ENCODE measurements at regions not wholly inside any gene's neighbourhood (a gene's known extent, or its start where the extent isn't known, plus 50 kb on each side); places are given as distances from the start of the nearest gene placed in this dataset.

GRCh38 chr11:105211806-105212554 lies 72.4 kb upstream of the CARD18 start:
- H3K36me3 Mint-ChIP-seq = no peaks in the 10 kb centered on the region
- H3K9me3 Mint-ChIP-seq = no peaks in the 10 kb centered on the region
- no peaks in the 10 kb centered on the region for H3K4me1 Mint-ChIP-seq
- no peak for DNase-seq (ENCODE audit: low spot score in 2 of 2)
- H3K27ac Mint-ChIP-seq = no peak overlapping the region
- no peak for ATAC-seq
- no peak overlapping the region for H3K4me3 Mint-ChIP-seq

DNA sequence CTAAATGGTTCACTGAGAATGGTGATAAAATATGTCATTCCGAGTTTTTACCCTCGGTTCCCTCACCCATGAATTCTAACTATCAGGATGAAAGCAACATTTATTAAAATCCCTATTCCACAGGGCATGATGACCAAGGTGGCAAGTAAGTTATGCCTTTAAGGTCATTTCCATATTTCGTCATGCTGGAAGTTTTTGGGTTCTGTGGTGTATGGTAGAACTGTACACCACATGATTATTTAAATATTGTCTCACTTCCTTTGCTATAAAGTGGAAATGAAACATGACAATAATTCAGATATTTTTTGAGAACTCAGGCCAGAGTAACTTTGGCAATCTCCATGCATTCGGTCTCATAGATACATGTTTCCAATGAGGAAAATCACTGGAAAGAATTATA lies 68.5 kb upstream of the CARD18 start:
- H3K36me3 Mint-ChIP-seq = no peaks in the 10 kb centered on the region
- H3K27ac Mint-ChIP-seq = no peak overlapping the region
- DNase-seq (ENCODE audit: low spot score in 2 of 2) = no peak
- H3K9me3 Mint-ChIP-seq = no peaks in the 10 kb centered on the region
- H3K4me1 Mint-ChIP-seq = peaks cover 1% of the 10 kb centered on the region
- no peak overlapping the region for H3K4me3 Mint-ChIP-seq
- ATAC-seq = no peak

DNA sequence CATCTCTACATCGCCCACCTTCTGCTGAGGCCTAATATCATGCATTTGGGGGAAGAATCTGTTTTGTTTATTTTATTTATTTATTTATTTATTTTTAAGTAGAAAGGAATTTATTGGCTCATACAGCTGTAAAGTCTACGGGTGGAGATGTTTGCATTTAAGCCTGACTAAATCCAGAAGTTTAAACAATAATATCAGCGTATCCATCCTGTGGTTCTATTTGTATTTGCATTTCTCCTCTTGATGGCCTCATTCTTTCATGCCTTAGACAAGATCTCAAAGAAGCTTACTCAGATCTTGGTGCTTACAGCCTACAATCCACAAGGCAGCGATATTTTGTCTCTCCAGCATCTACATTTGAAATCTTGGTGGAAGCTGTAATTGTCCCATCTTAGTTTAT lies 67.1 kb upstream of the CARD18 start:
- peaks cover 9% of the 10 kb centered on the region for H3K4me1 Mint-ChIP-seq
- no peaks in the 10 kb centered on the region for H3K36me3 Mint-ChIP-seq
- H3K27ac Mint-ChIP-seq = no peak overlapping the region
- no peaks in the 10 kb centered on the region for H3K9me3 Mint-ChIP-seq
- no peak overlapping the region for H3K4me3 Mint-ChIP-seq
- DNase-seq (ENCODE audit: low spot score in 2 of 2) = no peak
- ATAC-seq = no peak

GRCh38 chr11:105204636-105205035 lies 65.1 kb upstream of the CARD18 start:
- no peak for DNase-seq (ENCODE audit: low spot score in 2 of 2)
- Mint-ChIP-seq H3K4me3 (no peak overlapping the region), H3K9me3 (no peaks in the 10 kb centered on the region), H3K4me1 (peaks cover 9% of the 10 kb centered on the region), H3K36me3 (no peaks in the 10 kb centered on the region), H3K27ac (no peak overlapping the region)
- no peak for ATAC-seq

- Mint-ChIP-seq H3K36me3 (no peaks in the 10 kb centered on the region), H3K4me1 (peaks cover 9% of the 10 kb centered on the region), H3K4me3 (no peak overlapping the region), H3K27ac (no peak overlapping the region), H3K9me3 (no peaks in the 10 kb centered on the region)
- ATAC-seq = no peak
- no peak for DNase-seq (ENCODE audit: low spot score in 2 of 2)
Measured at GRCh38 chr11:105203569-105204240, 64.1 kb upstream of the CARD18 start.

DNA sequence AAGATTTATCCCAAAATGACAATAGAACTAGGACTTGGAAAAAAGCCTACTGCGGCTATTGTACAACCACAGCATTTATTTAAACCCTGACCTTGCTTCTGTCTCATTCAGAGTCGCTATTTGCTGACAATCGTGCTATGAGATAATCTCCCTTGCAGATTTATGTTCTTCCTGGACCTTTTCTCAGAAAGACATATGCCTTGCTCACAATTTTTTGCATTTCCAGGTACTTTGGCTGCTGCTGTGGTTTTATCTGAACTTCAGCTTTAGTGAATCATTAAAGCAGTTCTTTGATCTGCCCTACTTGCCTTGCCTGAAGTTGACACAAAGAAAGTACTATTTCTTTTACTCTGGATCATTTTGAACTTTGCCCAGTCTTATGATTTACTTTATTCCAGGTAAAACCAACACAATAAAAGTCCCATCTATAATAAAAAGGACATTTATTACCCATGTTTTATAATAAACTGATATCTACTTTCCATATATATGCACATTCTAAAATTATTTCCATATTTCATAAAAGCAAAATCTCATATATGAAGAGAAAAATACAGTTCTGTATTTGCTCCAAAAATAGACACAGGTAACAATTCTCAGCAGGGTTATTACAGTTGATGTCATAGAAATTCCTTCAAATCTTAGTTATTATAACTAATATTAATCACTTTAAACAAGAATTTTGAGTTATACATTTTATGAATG lies 63.4 kb upstream of the CARD18 start:
- ATAC-seq = peak; percentile 76
- H3K4me3 Mint-ChIP-seq = no peak overlapping the region
- no peak for DNase-seq (ENCODE audit: low spot score in 2 of 2)
- H3K9me3 Mint-ChIP-seq = no peaks in the 10 kb centered on the region
- H3K4me1 Mint-ChIP-seq = peaks cover 9% of the 10 kb centered on the region
- no peaks in the 10 kb centered on the region for H3K36me3 Mint-ChIP-seq
- H3K27ac Mint-ChIP-seq = no peak overlapping the region

GRCh38 chr11:105202422-105202821 lies 62.9 kb upstream of the CARD18 start:
- no peaks in the 10 kb centered on the region for H3K36me3 Mint-ChIP-seq
- H3K9me3 Mint-ChIP-seq = no peaks in the 10 kb centered on the region
- DNase-seq (ENCODE audit: low spot score in 2 of 2) (no peak), ATAC-seq (peak; percentile 49)
- no peak overlapping the region for H3K27ac Mint-ChIP-seq
- H3K4me1 Mint-ChIP-seq = peaks cover 9% of the 10 kb centered on the region
- H3K4me3 Mint-ChIP-seq = no peak overlapping the region

DNA sequence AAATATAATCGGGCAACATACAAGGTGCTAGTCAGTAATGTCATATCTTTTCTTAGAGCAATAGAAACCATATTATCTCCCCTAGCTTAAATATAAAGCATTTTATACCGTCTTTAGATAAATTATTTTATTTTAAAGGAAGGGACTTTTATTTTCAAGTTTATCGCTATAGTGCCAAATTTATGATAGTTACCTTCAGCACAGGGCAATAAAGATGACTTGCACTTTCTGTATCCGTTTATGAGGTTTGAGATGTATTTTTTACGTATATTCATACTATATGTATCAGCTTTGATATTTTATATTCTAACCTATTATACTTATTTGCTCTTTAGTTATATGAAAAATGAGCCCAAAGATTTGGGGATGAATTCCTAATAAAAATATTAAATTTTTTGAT lies 61.6 kb upstream of the CARD18 start:
- H3K4me1 Mint-ChIP-seq = peaks cover 9% of the 10 kb centered on the region
- DNase-seq (ENCODE audit: low spot score in 2 of 2) (no peak), ATAC-seq (no peak)
- no peak overlapping the region for H3K27ac Mint-ChIP-seq
- no peak overlapping the region for H3K4me3 Mint-ChIP-seq
- H3K36me3 Mint-ChIP-seq = no peaks in the 10 kb centered on the region
- H3K9me3 Mint-ChIP-seq = no peaks in the 10 kb centered on the region

DNA sequence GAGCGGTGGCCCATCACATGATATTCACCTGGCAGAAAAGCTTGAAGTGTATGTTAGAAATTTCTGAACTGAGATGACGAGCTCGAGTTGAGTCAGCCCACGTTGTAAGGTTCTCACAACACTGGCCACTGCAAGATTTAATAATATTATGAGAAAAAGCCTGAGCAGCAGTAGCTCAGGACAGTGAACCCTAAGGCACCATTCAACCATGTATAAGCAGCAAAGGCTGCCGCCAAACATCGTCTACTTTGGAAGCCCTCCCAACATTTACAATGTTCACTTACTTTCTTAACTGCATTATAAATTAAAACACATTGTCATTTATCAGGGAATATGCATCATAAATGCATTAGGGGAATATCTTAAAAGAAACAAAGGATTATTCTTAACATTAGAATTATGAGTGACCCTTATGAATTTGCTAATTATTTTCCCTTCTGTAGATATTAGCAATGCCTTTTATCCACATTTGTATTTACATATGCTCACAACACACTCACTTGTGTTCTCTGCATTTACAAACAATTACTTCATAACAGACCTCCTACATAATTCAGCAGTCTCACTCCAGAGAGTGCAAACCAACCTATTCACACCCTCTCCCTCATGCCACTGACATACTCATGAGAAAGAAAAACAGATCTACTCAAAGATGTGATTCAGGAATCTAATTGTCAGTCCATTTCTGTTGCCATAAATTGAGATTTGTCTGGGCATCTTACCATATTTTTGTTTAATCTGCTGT lies 57.7 kb upstream of the CARD18 start:
- Mint-ChIP-seq H3K4me1 (no peaks in the 10 kb centered on the region), H3K9me3 (no peaks in the 10 kb centered on the region), H3K4me3 (no peak overlapping the region), H3K27ac (no peak overlapping the region), H3K36me3 (no peaks in the 10 kb centered on the region)
- DNase-seq (ENCODE audit: low spot score in 2 of 2) = no peak
- no peak for ATAC-seq

- H3K9me3 Mint-ChIP-seq = no peaks in the 10 kb centered on the region
- no peak for DNase-seq (ENCODE audit: low spot score in 2 of 2)
- no peaks in the 10 kb centered on the region for H3K36me3 Mint-ChIP-seq
- no peak for ATAC-seq
- H3K4me1 Mint-ChIP-seq = no peaks in the 10 kb centered on the region
- H3K27ac Mint-ChIP-seq = no peak overlapping the region
- H3K4me3 Mint-ChIP-seq = no peak overlapping the region
Measured at GRCh38 chr11:105193260-105193659, 53.7 kb upstream of the CARD18 start.

DNA sequence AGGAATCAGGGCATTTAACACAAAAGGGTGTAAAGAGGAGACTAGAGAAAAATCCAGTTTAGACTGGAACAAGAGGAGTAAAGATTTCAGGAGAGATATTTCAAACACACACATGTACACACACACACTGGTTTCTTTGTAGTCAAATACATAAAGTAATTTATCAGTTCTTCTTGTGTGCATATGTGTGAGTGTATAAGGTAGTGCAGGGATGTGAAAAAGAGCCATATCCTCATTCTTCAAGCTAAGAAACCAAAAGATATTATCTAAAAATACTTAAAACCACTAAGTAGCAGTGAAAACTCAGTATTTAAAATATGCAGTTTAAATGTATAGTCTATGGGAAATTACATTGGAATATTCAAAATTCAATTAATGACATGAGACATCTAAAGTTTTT lies 52.5 kb upstream of the CARD18 start:
- ATAC-seq = no peak
- H3K36me3 Mint-ChIP-seq = no peaks in the 10 kb centered on the region
- no peak overlapping the region for H3K27ac Mint-ChIP-seq

DNA sequence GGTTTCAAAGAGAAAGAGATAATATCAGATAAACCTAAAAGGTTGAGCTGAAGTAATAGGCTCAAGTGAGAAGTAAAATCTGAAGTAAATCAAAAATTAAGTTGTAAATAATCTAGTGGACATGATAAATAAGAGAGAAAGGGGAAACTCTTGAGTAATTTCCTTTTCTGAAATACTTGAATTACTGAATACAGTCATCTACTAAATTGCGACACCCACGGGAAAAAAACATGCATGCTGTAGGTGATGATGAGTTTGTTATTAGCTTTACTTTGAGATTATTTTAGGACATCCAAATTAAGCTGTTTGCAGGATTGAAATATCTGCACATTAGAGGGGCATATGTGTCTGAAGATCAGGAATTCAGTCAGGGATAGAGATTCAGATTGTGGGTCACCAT lies 50.0 kb upstream of the CARD18 start:
- no peaks in the 10 kb centered on the region for H3K9me3 Mint-ChIP-seq
- ATAC-seq (no peak), DNase-seq (ENCODE audit: low spot score in 2 of 2) (no peak)
- no peaks in the 10 kb centered on the region for H3K4me1 Mint-ChIP-seq
- H3K27ac Mint-ChIP-seq = no peak overlapping the region
- no peaks in the 10 kb centered on the region for H3K36me3 Mint-ChIP-seq
- H3K4me3 Mint-ChIP-seq = no peak overlapping the region

More for the DNA sequence above, 52.5 kb upstream of the CARD18 start:
- Mint-ChIP-seq H3K9me3 (no peaks in the 10 kb centered on the region), H3K4me1 (no peaks in the 10 kb centered on the region), H3K4me3 (no peak overlapping the region)
- DNase-seq (ENCODE audit: low spot score in 2 of 2) = no peak

Measured in stimulated activated effector memory CD8-positive, alpha-beta T cell treated with anti-CD3 and anti-CD28 coated beads, Interleukin-12 subunit alpha, Interleukin-12 subunit beta, amount 100 ng/mL, for 72 hours (primary cell).